ENCODE measurements at regions not wholly inside any gene's neighbourhood (a gene's known extent, or its start where the extent isn't known, plus 50 kb on each side); places are given as distances from the start of the nearest gene placed in this dataset.
"Not testable (repeated sequence)": the region's sequence is repeated elsewhere in the genome, so short reads cannot be mapped to it uniquely, and the experiment has no call there.

GRCh38 chr3:153221748-153222162 lies 59.7 kb downstream of the RAP2B start:
- no peaks in the 10 kb centered on the region for H3K4me1 ChIP-seq (ENCODE audit: insufficient read depth)
- no peaks in the 10 kb centered on the region for H3K36me3 ChIP-seq (ENCODE audit: insufficient read depth)
- DNase-seq (ENCODE audit: extremely low spot score), result no peak
- no peak overlapping the region for H3K4me3 ChIP-seq (ENCODE audit: low read depth, low read length)
- no peak overlapping the region for H3K27ac ChIP-seq (ENCODE audit: low read depth)
- WGBS, result 11% methylated on average over 9 of the region's 9 CpGs

- not testable (repeated sequence) for H3K4me1 ChIP-seq (ENCODE audit: insufficient read depth); H3K27ac ChIP-seq (ENCODE audit: low read depth); H3K36me3 ChIP-seq (ENCODE audit: insufficient read depth); H3K4me3 ChIP-seq (ENCODE audit: low read depth, low read length); DNase-seq (ENCODE audit: extremely low spot score)
- WGBS, result 70% methylated on average over 5 of the region's 5 CpGs
Observed at GRCh38 chr3:153226877-153227276, 64.9 kb downstream of the RAP2B start.

GRCh38 chr3:153230427-153230826 lies 68.4 kb downstream of the RAP2B start:
- WGBS, result 92% methylated on average over 8 of the region's 8 CpGs
- not testable (repeated sequence) for H3K4me1 ChIP-seq (ENCODE audit: insufficient read depth); DNase-seq (ENCODE audit: extremely low spot score); H3K4me3 ChIP-seq (ENCODE audit: low read depth, low read length); H3K36me3 ChIP-seq (ENCODE audit: insufficient read depth); H3K27ac ChIP-seq (ENCODE audit: low read depth)

- not testable (repeated sequence) for H3K36me3 ChIP-seq (ENCODE audit: insufficient read depth); H3K4me3 ChIP-seq (ENCODE audit: low read depth, low read length); DNase-seq (ENCODE audit: extremely low spot score); H3K4me1 ChIP-seq (ENCODE audit: insufficient read depth)
- WGBS, result 93% methylated on average over 3 of the region's 3 CpGs
- H3K27ac ChIP-seq (ENCODE audit: low read depth), result peak overlapping the region; percentile 50
Observed at GRCh38 chr3:153231245-153231644, 69.2 kb downstream of the RAP2B start.

GRCh38 chr3:153232050-153232752 lies 70.2 kb downstream of the RAP2B start:
- DNase-seq (ENCODE audit: extremely low spot score), result peak; percentile 49
- H3K4me1 ChIP-seq (ENCODE audit: insufficient read depth); H3K36me3 ChIP-seq (ENCODE audit: insufficient read depth); H3K27ac ChIP-seq (ENCODE audit: low read depth); H3K4me3 ChIP-seq (ENCODE audit: low read depth, low read length): not testable (repeated sequence)
- WGBS, result 70% methylated on average over 11 of the region's 11 CpGs

- WGBS, result 15% methylated on average over 3 of the region's 3 CpGs
- H3K27ac ChIP-seq (ENCODE audit: low read depth), result no peak overlapping the region
- no peaks in the 10 kb centered on the region for H3K4me1 ChIP-seq (ENCODE audit: insufficient read depth)
- no peaks in the 10 kb centered on the region for H3K36me3 ChIP-seq (ENCODE audit: insufficient read depth)
- DNase-seq (ENCODE audit: extremely low spot score), result peak; percentile 45
- H3K4me3 ChIP-seq (ENCODE audit: low read depth, low read length), result no peak overlapping the region
Observed at GRCh38 chr3:153232851-153233271, 70.8 kb downstream of the RAP2B start.

GRCh38 chr3:153233986-153234385 lies 72.0 kb downstream of the RAP2B start:
- no peak overlapping the region for H3K27ac ChIP-seq (ENCODE audit: low read depth)
- H3K4me3 ChIP-seq (ENCODE audit: low read depth, low read length), result no peak overlapping the region
- H3K36me3 ChIP-seq (ENCODE audit: insufficient read depth), result no peaks in the 10 kb centered on the region
- DNase-seq (ENCODE audit: extremely low spot score), result no peak
- H3K4me1 ChIP-seq (ENCODE audit: insufficient read depth), result no peaks in the 10 kb centered on the region

- WGBS, result 93% methylated on average over 2 of the region's 2 CpGs
- H3K27ac ChIP-seq (ENCODE audit: low read depth), result no peak overlapping the region
- no peaks in the 10 kb centered on the region for H3K4me1 ChIP-seq (ENCODE audit: insufficient read depth)
- no peak overlapping the region for H3K4me3 ChIP-seq (ENCODE audit: low read depth, low read length)
- no peak for DNase-seq (ENCODE audit: extremely low spot score)
- no peaks in the 10 kb centered on the region for H3K36me3 ChIP-seq (ENCODE audit: insufficient read depth)
Observed at GRCh38 chr3:153242896-153243295, 80.9 kb downstream of the RAP2B start.

- no peaks in the 10 kb centered on the region for H3K36me3 ChIP-seq (ENCODE audit: insufficient read depth)
- no peak overlapping the region for H3K4me3 ChIP-seq (ENCODE audit: low read depth, low read length)
- no peaks in the 10 kb centered on the region for H3K4me1 ChIP-seq (ENCODE audit: insufficient read depth)
- 78% methylated on average over 3 of the region's 3 CpGs for WGBS
- no peak overlapping the region for H3K27ac ChIP-seq (ENCODE audit: low read depth)
- DNase-seq (ENCODE audit: extremely low spot score), result no peak
Observed at GRCh38 chr3:153244961-153245360, 82.9 kb downstream of the RAP2B start.

GRCh38 chr3:153245661-153246060 lies 83.6 kb downstream of the RAP2B start:
- Histone ChIP-seq H3K4me3 (ENCODE audit: low read depth, low read length) (no peak overlapping the region), H3K4me1 (ENCODE audit: insufficient read depth) (no peaks in the 10 kb centered on the region), H3K36me3 (ENCODE audit: insufficient read depth) (no peaks in the 10 kb centered on the region), H3K27ac (ENCODE audit: low read depth) (no peak overlapping the region)
- WGBS, result 98% methylated on average over 2 of the region's 2 CpGs
- DNase-seq (ENCODE audit: extremely low spot score), result no peak

- DNase-seq (ENCODE audit: extremely low spot score), result no peak
- Histone ChIP-seq H3K4me3 (ENCODE audit: low read depth, low read length) (no peak overlapping the region), H3K27ac (ENCODE audit: low read depth) (no peak overlapping the region), H3K36me3 (ENCODE audit: insufficient read depth) (no peaks in the 10 kb centered on the region), H3K4me1 (ENCODE audit: insufficient read depth) (no peaks in the 10 kb centered on the region)
- WGBS, result 0% methylated on average over 1 of the region's 1 CpG
Observed at GRCh38 chr3:153246331-153246730, 84.3 kb downstream of the RAP2B start.

GRCh38 chr3:153246806-153247205 lies 84.8 kb downstream of the RAP2B start:
- no peak for DNase-seq (ENCODE audit: extremely low spot score)
- Histone ChIP-seq H3K27ac (ENCODE audit: low read depth) (peak overlapping the region; percentile 50), H3K4me3 (ENCODE audit: low read depth, low read length) (no peak overlapping the region), H3K4me1 (ENCODE audit: insufficient read depth) (no peaks in the 10 kb centered on the region), H3K36me3 (ENCODE audit: insufficient read depth) (no peaks in the 10 kb centered on the region)
- WGBS, result 27% methylated on average over 1 of the region's 1 CpG

- WGBS, result 43% methylated on average over 7 of the region's 7 CpGs
- peak overlapping the region; percentile 59 for H3K27ac ChIP-seq (ENCODE audit: low read depth)
Observed at GRCh38 chr3:153247331-153248330, 85.6 kb downstream of the RAP2B start.

GRCh38 chr3:153248835-153249234 lies 86.8 kb downstream of the RAP2B start:
- DNase-seq (ENCODE audit: extremely low spot score); H3K4me3 ChIP-seq (ENCODE audit: low read depth, low read length); H3K27ac ChIP-seq (ENCODE audit: low read depth); H3K4me1 ChIP-seq (ENCODE audit: insufficient read depth); H3K36me3 ChIP-seq (ENCODE audit: insufficient read depth): not testable (repeated sequence)
- 95% methylated on average over 6 of the region's 6 CpGs for WGBS

More at GRCh38 chr3:153247331-153248330, 85.6 kb downstream of the RAP2B start:
- H3K4me3 ChIP-seq (ENCODE audit: low read depth, low read length), result no peak overlapping the region
- DNase-seq (ENCODE audit: extremely low spot score), result no peak
- no peaks in the 10 kb centered on the region for H3K36me3 ChIP-seq (ENCODE audit: insufficient read depth)
- no peaks in the 10 kb centered on the region for H3K4me1 ChIP-seq (ENCODE audit: insufficient read depth)

All from urinary bladder (tissue), 3 donors.